Hepatocyte (in vitro differentiated cells): ENCODE measurements at regions not wholly inside any gene's neighbourhood (a gene's known extent, or its start where the extent isn't known, plus 50 kb on each side); places are given as distances from the start of the nearest gene placed in this dataset.
A peak's percentile ranks its signal among the peaks of the same experiment; 100 is the strongest.

Experiments
- DNase-seq: peaks from one replicate; pipeline ENCODE4 v3.0.0-alpha.2; 2016; ENCODE audit warnings: low spot score
- H2AFZ ChIP-seq: fragments of 200-600 bp; sonication (generic); 2 replicates; pipeline ENCODE4 v1.6.0; 2016; ENCODE audit warnings: antibody characterized with exemption, mild to moderate bottlenecking
- H3K27ac ChIP-seq: fragments of 200-600 bp; sonication (generic); 2 replicates; pipeline ENCODE4 v1.5.1; 2016; ENCODE audit warnings: mild to moderate bottlenecking
- H3K27me3 ChIP-seq: fragments of 200-600 bp; sonication (generic); 2 replicates; pipeline ENCODE4 v1.6.1; 2016
- H3K36me3 ChIP-seq: fragments of 200-600 bp; sonication (generic); replicated peaks from 2 replicates; pipeline ENCODE4 v1.5.1; 2016; ENCODE audit warnings: low read depth; ENCODE audit not compliant: insufficient read depth
- H3K4me1 ChIP-seq: fragments of 200-600 bp; sonication (generic); 2 replicates; pipeline ENCODE4 v1.5.1; 2016; ENCODE audit warnings: mild to moderate bottlenecking, moderate library complexity; ENCODE audit not compliant: insufficient read depth
- H3K4me2 ChIP-seq: fragments of 200-600 bp; sonication (generic); 2 replicates; pipeline ENCODE4 v1.6.0; 2016
- H3K4me3 ChIP-seq: fragments of 200-600 bp; sonication (generic); 2 replicates; pipeline ENCODE4 v1.5.1; 2016; ENCODE audit warnings: mild to moderate bottlenecking
- H3K79me2 ChIP-seq: fragments of 200-600 bp; sonication (generic); 2 replicates; pipeline ENCODE4 v1.6.0; 2017; ENCODE audit warnings: mild to moderate bottlenecking
- H3K9me2 ChIP-seq: fragments of 200-600 bp; sonication (generic); replicated peaks from 2 replicates; pipeline ENCODE4 v1.6.0; 2017; ENCODE audit warnings: mild to moderate bottlenecking; ENCODE audit not compliant: insufficient read depth
- H3K9me3 ChIP-seq: fragments of 200-600 bp; sonication (generic); 2 replicates; pipeline ENCODE4 v1.5.1; 2016; ENCODE audit warnings: low read depth, mild to moderate bottlenecking
- H4K20me1 ChIP-seq: fragments of 200-600 bp; sonication (generic); 2 replicates; pipeline ENCODE4 v1.6.0; 2016; ENCODE audit warnings: mild to moderate bottlenecking; ENCODE audit not compliant: insufficient read depth, poor library complexity, severe bottlenecking
- EZH2 ChIP-seq: fragments of 200-600 bp; sonication (generic); IDR thresholded peaks from 2 replicates; pipeline ENCODE4 v1.6.1; 2016; ENCODE audit warnings: antibody characterized with exemption, mild to moderate bottlenecking, borderline replicate concordance
- EZH2phosphoT487 ChIP-seq: fragments of 200-600 bp; sonication (generic); IDR thresholded peaks from one replicate; pipeline ENCODE4 v1.6.1; 2018; ENCODE audit warnings: antibody characterized with exemption, mild to moderate bottlenecking, low read depth, moderate library complexity; ENCODE audit not compliant: unreplicated experiment, severe bottlenecking
- WGBS: methylation state at CpG from one replicate; pipeline ENCODE4 v1.1.6; 2016; ENCODE audit warnings: low lambda C conversion rate; ENCODE audit errors: missing lambda C conversion rate; 5-methylcytosine and 5-hydroxymethylcytosine counted together
- TF ChIP-seq, protein P1 (sequence below): fragments of 200-600 bp; sonication (generic); IDR thresholded peaks from 2 replicates; pipeline ENCODE4 v1.5.1; 2016; ENCODE audit warnings: antibody characterized with exemption, mild to moderate bottlenecking; ENCODE audit not compliant: poor library complexity

DNA sequence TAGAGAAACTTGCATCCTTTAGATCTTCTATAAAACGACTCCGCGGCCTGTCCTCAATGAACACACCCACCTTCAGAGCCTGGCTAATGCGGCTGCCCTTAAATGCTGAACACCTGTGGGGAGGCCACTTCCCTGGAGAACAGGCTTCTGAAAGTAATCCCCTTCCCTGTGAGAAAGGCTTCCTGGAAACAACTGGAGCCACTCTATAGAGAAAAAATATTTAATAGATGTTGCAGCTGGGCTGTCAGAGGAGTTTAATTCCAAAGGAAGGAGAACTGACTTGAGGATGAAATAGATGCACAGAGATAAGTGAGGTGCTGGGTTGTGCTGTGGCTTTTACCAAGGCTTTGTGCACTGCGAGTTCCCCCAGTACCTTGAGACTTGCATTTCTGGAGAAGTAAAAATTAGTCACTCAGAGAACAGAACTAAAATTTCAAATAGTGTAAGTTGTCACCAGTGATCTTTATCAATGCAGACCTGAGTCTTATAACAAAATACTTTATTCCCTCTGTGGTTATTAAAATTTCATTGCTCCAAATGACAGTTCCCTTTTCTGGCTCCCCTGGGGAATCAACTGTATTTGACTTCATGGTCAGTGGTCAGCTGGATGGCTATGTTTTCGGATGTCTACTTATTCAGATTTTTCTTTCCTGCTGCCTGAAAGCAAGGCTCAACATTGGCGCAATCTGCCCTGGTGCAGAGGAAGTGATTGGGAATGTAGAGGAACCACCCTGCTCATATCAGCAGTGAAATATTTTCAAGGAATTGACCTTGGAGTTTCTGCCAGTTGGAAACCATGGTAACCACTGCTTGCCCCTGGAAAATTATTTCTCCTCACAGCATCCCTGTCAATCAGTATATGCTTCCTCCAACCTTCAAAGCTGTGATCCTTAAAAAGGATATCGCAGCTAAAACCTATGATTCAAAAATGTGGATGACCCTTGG, 238.8 kb downstream of the SMARCA2 start:
- Histone ChIP-seq H3K4me2 (no peak overlapping the region), H3K79me2 (no peaks in the 10 kb centered on the region), H3K36me3 (no peaks in the 10 kb centered on the region), H3K27me3 (no peaks in the 10 kb centered on the region), H3K9me3 (no peaks in the 10 kb centered on the region), H4K20me1 (no peaks in the 10 kb centered on the region), H3K9me2 (no peaks in the 10 kb centered on the region), H3K4me3 (no peak overlapping the region), H2AFZ (no peak overlapping the region), H3K4me1 (no peaks in the 10 kb centered on the region), H3K27ac (no peak overlapping the region)
- 74% methylated on average over 8 of the region's 8 CpGs for WGBS
- no peak for DNase-seq
- no peak for TF ChIP-seq EZH2phosphoT487
- no peak for TF ChIP-seq EZH2
- TF ChIP-seq, protein P1, sequence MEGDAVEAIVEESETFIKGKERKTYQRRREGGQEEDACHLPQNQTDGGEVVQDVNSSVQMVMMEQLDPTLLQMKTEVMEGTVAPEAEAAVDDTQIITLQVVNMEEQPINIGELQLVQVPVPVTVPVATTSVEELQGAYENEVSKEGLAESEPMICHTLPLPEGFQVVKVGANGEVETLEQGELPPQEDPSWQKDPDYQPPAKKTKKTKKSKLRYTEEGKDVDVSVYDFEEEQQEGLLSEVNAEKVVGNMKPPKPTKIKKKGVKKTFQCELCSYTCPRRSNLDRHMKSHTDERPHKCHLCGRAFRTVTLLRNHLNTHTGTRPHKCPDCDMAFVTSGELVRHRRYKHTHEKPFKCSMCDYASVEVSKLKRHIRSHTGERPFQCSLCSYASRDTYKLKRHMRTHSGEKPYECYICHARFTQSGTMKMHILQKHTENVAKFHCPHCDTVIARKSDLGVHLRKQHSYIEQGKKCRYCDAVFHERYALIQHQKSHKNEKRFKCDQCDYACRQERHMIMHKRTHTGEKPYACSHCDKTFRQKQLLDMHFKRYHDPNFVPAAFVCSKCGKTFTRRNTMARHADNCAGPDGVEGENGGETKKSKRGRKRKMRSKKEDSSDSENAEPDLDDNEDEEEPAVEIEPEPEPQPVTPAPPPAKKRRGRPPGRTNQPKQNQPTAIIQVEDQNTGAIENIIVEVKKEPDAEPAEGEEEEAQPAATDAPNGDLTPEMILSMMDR = no peak

DNA sequence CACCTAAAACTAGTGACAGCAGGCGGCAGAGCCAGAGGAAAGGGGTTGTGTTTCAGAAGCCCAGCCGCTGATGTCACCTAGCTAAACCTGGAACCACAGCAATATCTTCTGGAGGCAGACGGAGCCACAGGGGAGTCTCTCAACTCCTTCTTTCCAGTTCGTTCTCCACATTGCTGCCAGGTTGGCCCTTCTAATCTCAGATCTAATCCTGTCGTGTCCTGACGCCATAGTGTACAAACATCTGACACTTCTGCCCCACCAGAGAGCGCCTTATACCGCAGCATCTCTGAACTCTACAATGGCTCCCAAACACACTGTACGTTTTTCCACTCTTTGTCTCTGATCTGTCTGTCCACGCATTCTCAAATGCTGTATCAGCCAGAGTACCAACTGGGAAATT, 240.0 kb downstream of the SMARCA2 start:
- TF ChIP-seq, protein P1 = peak; percentile 6
- no peak for TF ChIP-seq EZH2
- H3K9me2 ChIP-seq = no peaks in the 10 kb centered on the region
- H3K4me3 ChIP-seq = no peak overlapping the region
- no peaks in the 10 kb centered on the region for H3K79me2 ChIP-seq
- 77% methylated on average over 10 of the region's 10 CpGs for WGBS
- H3K9me3 ChIP-seq = no peaks in the 10 kb centered on the region
- no peak overlapping the region for H3K4me2 ChIP-seq
- no peaks in the 10 kb centered on the region for H3K4me1 ChIP-seq
- no peak for DNase-seq
- no peak overlapping the region for H2AFZ ChIP-seq
- no peaks in the 10 kb centered on the region for H3K27me3 ChIP-seq
- no peaks in the 10 kb centered on the region for H3K36me3 ChIP-seq
- H4K20me1 ChIP-seq = no peaks in the 10 kb centered on the region
- no peak overlapping the region for H3K27ac ChIP-seq

DNA sequence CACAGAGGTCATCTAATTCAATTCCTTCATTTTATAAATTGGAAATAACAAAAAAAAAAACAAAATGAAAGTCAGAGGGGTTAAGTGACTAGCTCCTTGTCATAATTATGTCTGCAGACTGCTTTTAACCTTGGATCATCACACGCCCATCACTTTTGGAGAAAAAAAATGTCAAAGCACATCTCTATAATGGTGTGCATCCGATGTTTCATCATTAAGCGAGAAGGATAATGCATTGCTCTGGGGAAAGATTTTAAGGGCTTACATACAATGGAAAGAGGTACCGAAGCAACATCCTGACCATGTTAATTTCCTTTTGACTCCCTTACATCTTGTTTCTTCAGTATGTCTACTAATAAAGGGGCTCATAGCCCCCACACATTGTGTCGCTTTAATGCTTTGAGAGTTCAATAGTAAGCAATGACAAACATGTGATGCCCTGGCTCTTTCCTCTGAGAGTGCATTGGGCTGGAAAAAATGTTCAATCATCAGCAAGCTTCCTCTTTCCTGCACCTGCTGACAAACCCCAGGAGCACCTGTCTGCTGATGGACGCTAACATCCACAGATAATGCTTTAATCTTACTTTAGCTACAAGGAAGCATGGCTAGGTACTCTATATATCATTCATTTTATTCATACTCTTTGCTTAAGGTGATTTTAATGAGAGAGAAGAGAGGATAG, 242.2 kb downstream of the SMARCA2 start:
- Histone ChIP-seq H3K27ac (no peak overlapping the region), H3K9me3 (no peaks in the 10 kb centered on the region), H3K9me2 (no peaks in the 10 kb centered on the region), H3K36me3 (no peaks in the 10 kb centered on the region), H2AFZ (no peak overlapping the region), H3K4me2 (no peak overlapping the region), H3K4me3 (no peak overlapping the region), H4K20me1 (no peaks in the 10 kb centered on the region), H3K79me2 (no peaks in the 10 kb centered on the region), H3K27me3 (no peaks in the 10 kb centered on the region), H3K4me1 (no peaks in the 10 kb centered on the region)
- TF ChIP-seq, protein P1 = no peak
- TF ChIP-seq EZH2 (no peak), EZH2phosphoT487 (no peak)
- 89% methylated on average over 6 of the region's 6 CpGs for WGBS
- no peak for DNase-seq
